K562 (cell line): ENCODE measurements at regions not wholly inside any gene's neighbourhood (a gene's known extent, or its start where the extent isn't known, plus 50 kb on each side); places are given as distances from the start of the nearest gene placed in this dataset.

Experiments used
- ATF7 ChIP-seq: fragments of 450-650 bp; IDR thresholded peaks from 2 replicates; pipeline ENCODE4 v1.7.1; 2014; ENCODE audit warnings: mild to moderate bottlenecking, moderate library complexity
- C11orf30 ChIP-seq: fragments of 450-650 bp; IDR thresholded peaks from 2 replicates; pipeline ENCODE4 v1.6.1; 2016; ENCODE audit warnings: low read depth, mild to moderate bottlenecking
- CEBPB ChIP-seq: fragments of 450-650 bp; IDR thresholded peaks from 2 replicates; pipeline ENCODE4 v1.6.1; 2016; ENCODE audit warnings: missing genetic modification characterization, missing compliant biosample characterization
- DMBX1 ChIP-seq: fragments of 250-450 bp; sonication (Bioruptor Pico); IDR thresholded peaks from 2 replicates; pipeline ENCODE4 v1.8.0; 2022; ENCODE audit warnings: inconsistent platforms, mild to moderate bottlenecking, moderate library complexity, borderline replicate concordance
- ESRRA ChIP-seq: fragments of 450-650 bp; IDR thresholded peaks from 2 replicates; pipeline ENCODE4 v1.6.1; 2014; ENCODE audit warnings: low read depth, mild to moderate bottlenecking, moderate library complexity, borderline replicate concordance
- ETV1 ChIP-seq: fragments of 450-650 bp; conservative IDR thresholded peaks from 2 replicates; pipeline ENCODE4 v1.6.1; 2016; ENCODE audit warnings: missing genetic modification characterization, control low read depth, low read depth, missing compliant biosample characterization
- EWSR1 ChIP-seq: fragments of 450-650 bp; IDR thresholded peaks from 2 replicates; pipeline ENCODE4 v1.6.1; 2018; ENCODE audit warnings: borderline replicate concordance, mild to moderate bottlenecking, low read depth, moderate library complexity; ENCODE audit not compliant: partially characterized antibody
- FOSL1 ChIP-seq: fragments of 200-800 bp; sonication (Bioruptor generic); conservative IDR thresholded peaks from 2 replicates; pipeline ENCODE4 v1.6.1; 2016; ENCODE audit warnings: missing genetic modification characterization, missing compliant biosample characterization
- HMBOX1 ChIP-seq: sonication (generic); IDR thresholded peaks from 2 replicates; pipeline ENCODE4 v1.6.1; 2016
- MAFF ChIP-seq: IDR thresholded peaks from 2 replicates; pipeline ENCODE4 v1.6.1; 2012; ENCODE audit warnings: low read length, improper control_type of control experiment
- MED1 ChIP-seq: sonication (generic); formaldehyde crosslinking; IDR thresholded peaks from 2 replicates; pipeline ENCODE4 v1.8.1; 2023; ENCODE audit warnings: missing genetic modification reagents, borderline replicate concordance
- MTA3 ChIP-seq: fragments of 450-650 bp; formaldehyde crosslinking; IDR thresholded peaks from 2 replicates; pipeline ENCODE4 v1.6.1; 2017; ENCODE audit warnings: mild to moderate bottlenecking, borderline replicate concordance
- RREB1 ChIP-seq: fragments of 250-450 bp; sonication (Bioruptor Pico); IDR thresholded peaks from 2 replicates; pipeline ENCODE4 v1.4.0; 2020
- SIX5 ChIP-seq, 2 experiments: IDR thresholded peaks; 2 replicates each; pipeline ENCODE4 v1.6.1; 2011; ENCODE audit warnings: low read length in 2 of 2, borderline replicate concordance in 1 of 2, low read depth in 1 of 2, mild to moderate bottlenecking in 1 of 2, moderate library complexity in 1 of 2; ENCODE audit not compliant: insufficient read depth in 1 of 2
- SNRNP70 ChIP-seq: fragments of 200-400 bp; formaldehyde crosslinking; optimal IDR thresholded peaks from 2 replicates; pipeline ENCODE3; 2017; ENCODE audit warnings: low read depth, low read length
- SRSF1 ChIP-seq: fragments of 200-400 bp; formaldehyde crosslinking; IDR thresholded peaks from 2 replicates; pipeline ENCODE4 v1.6.1; 2017; ENCODE audit warnings: mild to moderate bottlenecking, low read depth, low read length, moderate library complexity
- TEAD1 ChIP-seq, 2 experiments: fragments of 450-650 bp in 1 of 2; sonication (generic) in 1 of 2; formaldehyde crosslinking; IDR thresholded peaks; 2 replicates each; pipeline versions ENCODE4 v1.4.0 to v1.8.0; 2020 to 2022; ENCODE audit warnings: mild to moderate bottlenecking in 2 of 2, missing genetic modification reagents in 1 of 2
- ZFP91 ChIP-seq: sonication (generic); formaldehyde crosslinking; IDR thresholded peaks from 2 replicates; pipeline ENCODE4 v1.8.0; 2022; ENCODE audit warnings: mild to moderate bottlenecking, missing genetic modification reagents
- ZNF239 ChIP-seq: fragments of 250-450 bp; sonication (Bioruptor Pico); IDR thresholded peaks from 2 replicates; pipeline ENCODE4 v1.4.0; 2020; ENCODE audit warnings: mild to moderate bottlenecking
- ZNF511 ChIP-seq: sonication (generic); formaldehyde crosslinking; IDR thresholded peaks from 2 replicates; pipeline ENCODE4 v1.8.0; 2022; ENCODE audit warnings: mild to moderate bottlenecking, missing genetic modification reagents
- ZNF707 ChIP-seq: fragments of 250-450 bp; sonication (Bioruptor Pico); conservative IDR thresholded peaks from 2 replicates; pipeline ENCODE4 v1.8.0; 2022; ENCODE audit warnings: inconsistent platforms, mild to moderate bottlenecking, moderate library complexity

- TF ChIP-seq ZNF511: no peak
- TF ChIP-seq SRSF1: no peak
- TF ChIP-seq C11orf30: no peak
- no peak for TF ChIP-seq MAFF
- TF ChIP-seq EWSR1: no peak
- TF ChIP-seq SNRNP70: no peak
- TF ChIP-seq ETV1 (tag): no peak
- TF ChIP-seq ATF7: peak; percentile 85
- peak; percentile 33; the same call in 1 of the 2 replicates for TF ChIP-seq CEBPB (tag)
- TF ChIP-seq HMBOX1: 0 out of 2 replicates have a peak, but pooled peaks have one; percentile 46
- no peak for TF ChIP-seq MED1
- no peak for TF ChIP-seq ESRRA
- TF ChIP-seq SIX5 (IDR thresholded peaks at IDR 0.05; ENCODE audit: borderline replicate concordance in 1 of 2, insufficient read depth in 1 of 2, low read depth in 1 of 2, low read length in 2 of 2): no peak
- no peak for TF ChIP-seq MTA3
- TF ChIP-seq FOSL1: peak; percentile 93
- no peak for TF ChIP-seq ZNF707 (CRISPR knock-in tag)
- TF ChIP-seq DMBX1: no peak
- TF ChIP-seq RREB1 (CRISPR knock-in tag): no peak
- TF ChIP-seq ZFP91 (CRISPR knock-in tag): no peak
- TF ChIP-seq ZNF239: no peak
- no peak for TF ChIP-seq TEAD1 (CRISPR knock-in tag; IDR thresholded peaks at IDR 0.05)
Measured at GRCh38 chr3:72123908-72124441, 339.0 kb upstream of the PROK2 start (continued).
